DMS 273 (cell line): ENCODE measurements at regions not wholly inside any gene's neighbourhood (a gene's known extent, or its start where the extent isn't known, plus 50 kb on each side); places are given as distances from the start of the nearest gene placed in this dataset.
A peak's percentile ranks its signal among the peaks of the same experiment; 100 is the strongest.
"Not testable (repeated sequence)": the region's sequence is repeated elsewhere in the genome, so short reads cannot be mapped to it uniquely, and the experiment has no call there.

ENCODE experiments used
- DNase-seq: peaks from one replicate; lab custom pipeline; 2025; ENCODE audit not compliant: unreplicated experiment; lab: John Stamatoyannopoulos, UW

GRCh38 chr1:119191325-119191724, 50.9 kb upstream of the WARS2 start:
- DNase-seq, result no peak

- peak; percentile 36 for DNase-seq
These were observed 63.9 kb upstream of the WARS2 start for GRCh38 chr1:119204197-119204960.

- no peak for DNase-seq
These were observed 64.5 kb upstream of the WARS2 start for GRCh38 chr1:119204961-119205357.

GRCh38 chr1:119209061-119209460, 68.6 kb upstream of the WARS2 start:
- no peak for DNase-seq

GRCh38 chr1:119209596-119210295, 69.3 kb upstream of the WARS2 start:
- no peak for DNase-seq

- DNase-seq, result no peak
These were observed 69.8 kb upstream of the WARS2 start for GRCh38 chr1:119210296-119210649.

- DNase-seq, result not testable (repeated sequence)
These were observed 72.8 kb upstream of the WARS2 start for GRCh38 chr1:119213213-119213612.

- DNase-seq, result not testable (repeated sequence)
These were observed 74.5 kb upstream of the WARS2 start for GRCh38 chr1:119214961-119215360.

GRCh38 chr1:119217309-119217828, 76.9 kb upstream of the WARS2 start:
- no peak for DNase-seq

GRCh38 chr1:119219711-119220110, 79.3 kb upstream of the WARS2 start:
- no peak for DNase-seq

GRCh38 chr1:119220991-119221390, 80.5 kb upstream of the WARS2 start:
- DNase-seq, result no peak

- no peak for DNase-seq
These were observed 81.8 kb upstream of the WARS2 start for GRCh38 chr1:119222271-119222670.

GRCh38 chr1:119225265-119225664, 84.8 kb upstream of the WARS2 start:
- no peak for DNase-seq

- DNase-seq, result peak; percentile 29
These were observed 85.4 kb upstream of the WARS2 start for GRCh38 chr1:119225831-119226230.

GRCh38 chr1:119226321-119226720, 85.9 kb upstream of the WARS2 start:
- DNase-seq, result no peak

GRCh38 chr1:119226913-119227312, 86.5 kb upstream of the WARS2 start:
- DNase-seq, result no peak

- no peak for DNase-seq
These were observed 87.0 kb upstream of the WARS2 start for GRCh38 chr1:119227456-119227855.

- no peak for DNase-seq
These were observed 88.1 kb upstream of the WARS2 start for GRCh38 chr1:119228335-119229080.

- DNase-seq, result no peak
These were observed 94.7 kb upstream of the WARS2 start for GRCh38 chr1:119235120-119235519.

GRCh38 chr1:119245881-119246280, 105.4 kb upstream of the WARS2 start:
- no peak for DNase-seq

GRCh38 chr1:119249283-119249682, 108.8 kb upstream of the WARS2 start:
- no peak for DNase-seq

GRCh38 chr1:119250299-119250698, 109.8 kb upstream of the WARS2 start:
- no peak for DNase-seq
